BLaER1 (cell line): ENCODE measurements at regions not wholly inside any gene's neighbourhood (a gene's known extent, or its start where the extent isn't known, plus 50 kb on each side); places are given as distances from the start of the nearest gene placed in this dataset.

Source experiments
- H3K27ac ChIP-seq: shearing (Covaris generic); formaldehyde crosslinking; 2 replicates; pipeline ENCODE4 v1.8.1; 2022
- H3K27me3 ChIP-seq: shearing (Covaris generic); formaldehyde crosslinking; 2 replicates; pipeline ENCODE4 v1.8.1; 2022
- H3K36me3 ChIP-seq: shearing (Covaris generic); formaldehyde crosslinking; 2 replicates; pipeline ENCODE4 v1.8.1; 2022
- H3K4me1 ChIP-seq: shearing (Covaris generic); formaldehyde crosslinking; 2 replicates; pipeline ENCODE4 v1.8.1; 2022
- H3K4me2 ChIP-seq: shearing (Covaris generic); formaldehyde crosslinking; 2 replicates; pipeline ENCODE4 v1.8.1; 2022
- H3K4me3 ChIP-seq: shearing (Covaris generic); formaldehyde crosslinking; 2 replicates; pipeline ENCODE4 v1.8.1; 2022
- H3K9ac ChIP-seq: shearing (Covaris generic); formaldehyde crosslinking; 2 replicates; pipeline ENCODE4 v1.8.1; 2022
- H3K9me3 ChIP-seq: shearing (Covaris generic); formaldehyde crosslinking; 2 replicates; pipeline ENCODE4 v1.8.1; 2022
- H4K20me1 ChIP-seq: shearing (Covaris generic); formaldehyde crosslinking; 2 replicates; pipeline ENCODE4 v1.8.1; 2022
- Cebpa-rat ChIP-seq: shearing (Covaris generic); IDR thresholded peaks from 2 replicates; pipeline ENCODE4 v1.8.1; 2022

DNA sequence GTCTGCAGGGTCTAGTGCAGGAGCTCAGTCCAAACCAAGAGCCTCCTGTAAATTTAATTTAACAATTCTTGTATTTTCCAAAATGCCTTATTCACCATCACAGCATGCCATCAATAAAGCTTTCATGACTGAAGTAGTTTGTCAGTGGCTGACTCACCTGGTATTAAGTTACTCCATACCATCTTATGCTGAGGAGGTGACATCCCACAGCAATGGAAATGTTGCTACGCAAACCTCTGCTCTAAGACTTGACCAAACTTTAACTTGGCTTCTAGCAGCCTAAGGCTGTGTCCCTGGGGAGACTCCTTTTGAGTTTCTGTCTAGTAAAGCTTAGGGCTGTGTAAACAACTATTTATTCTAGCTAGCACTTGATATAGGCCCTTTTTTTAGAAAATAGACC lies 1231.3 kb upstream of the CDH18 start:
- H3K4me2 ChIP-seq: no peak overlapping the region
- TF ChIP-seq Cebpa-rat: no peak
- no peak overlapping the region for H3K4me3 ChIP-seq
- H3K4me1 ChIP-seq: peaks cover 8% of the 10 kb centered on the region; the same call in 1 of the 2 replicates
- no peak overlapping the region for H3K27ac ChIP-seq
- no peaks in the 10 kb centered on the region for H3K36me3 ChIP-seq
- no peaks in the 10 kb centered on the region for H3K27me3 ChIP-seq
- no peaks in the 10 kb centered on the region for H3K9me3 ChIP-seq
- H3K9ac ChIP-seq: no peak overlapping the region
- no peaks in the 10 kb centered on the region for H4K20me1 ChIP-seq

DNA sequence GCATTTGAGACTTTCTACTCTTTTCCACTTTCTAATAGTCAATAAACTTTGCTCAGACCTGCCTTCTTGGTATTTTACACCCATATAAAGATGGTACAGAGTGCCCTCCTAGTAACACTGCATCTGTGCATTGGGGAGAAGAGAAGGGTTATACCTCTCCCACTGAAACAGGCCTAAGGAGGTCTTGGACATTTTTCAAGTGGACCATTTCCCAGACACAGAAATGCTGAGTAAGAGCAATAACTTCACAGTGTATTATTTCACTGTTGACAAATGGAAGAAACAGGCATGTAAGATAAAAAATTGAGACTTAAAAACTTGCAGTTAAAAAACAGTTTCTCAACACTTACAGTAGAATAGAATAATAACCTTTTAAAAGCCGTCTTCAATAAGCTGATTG lies 1224.0 kb upstream of the CDH18 start:
- no peak overlapping the region for H3K9ac ChIP-seq
- H3K4me3 ChIP-seq: no peak overlapping the region
- H3K4me1 ChIP-seq: no peaks in the 10 kb centered on the region
- no peak for TF ChIP-seq Cebpa-rat
- H4K20me1 ChIP-seq: no peaks in the 10 kb centered on the region
- no peak overlapping the region for H3K4me2 ChIP-seq
- no peaks in the 10 kb centered on the region for H3K9me3 ChIP-seq
- no peaks in the 10 kb centered on the region for H3K27me3 ChIP-seq
- no peak overlapping the region for H3K27ac ChIP-seq
- H3K36me3 ChIP-seq: no peaks in the 10 kb centered on the region

DNA sequence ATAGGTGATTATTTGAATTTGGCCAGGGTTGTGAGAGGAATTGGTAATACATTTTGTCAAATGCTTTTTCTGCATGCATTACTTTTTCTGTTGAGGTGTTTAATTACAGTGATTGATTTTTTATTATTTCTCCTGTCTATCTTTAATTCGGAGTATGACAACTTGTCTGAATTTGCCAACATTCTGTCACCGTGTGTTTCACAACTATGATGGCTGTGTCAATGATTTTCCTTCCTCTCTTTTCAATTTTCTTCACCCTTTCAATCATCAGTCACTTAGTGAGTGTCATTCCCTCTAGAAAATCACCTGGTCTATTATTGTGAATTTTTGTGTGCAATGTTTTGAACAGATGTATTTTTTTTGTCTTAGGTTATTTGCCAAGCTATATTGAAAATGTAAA lies 1221.4 kb upstream of the CDH18 start:
- no peaks in the 10 kb centered on the region for H3K4me1 ChIP-seq
- H3K27me3 ChIP-seq: no peaks in the 10 kb centered on the region
- no peaks in the 10 kb centered on the region for H3K36me3 ChIP-seq
- H4K20me1 ChIP-seq: no peaks in the 10 kb centered on the region
- no peak overlapping the region for H3K27ac ChIP-seq
- no peak for TF ChIP-seq Cebpa-rat
- H3K4me2 ChIP-seq: no peak overlapping the region
- no peak overlapping the region for H3K4me3 ChIP-seq
- H3K9me3 ChIP-seq: no peaks in the 10 kb centered on the region
- no peak overlapping the region for H3K9ac ChIP-seq

DNA sequence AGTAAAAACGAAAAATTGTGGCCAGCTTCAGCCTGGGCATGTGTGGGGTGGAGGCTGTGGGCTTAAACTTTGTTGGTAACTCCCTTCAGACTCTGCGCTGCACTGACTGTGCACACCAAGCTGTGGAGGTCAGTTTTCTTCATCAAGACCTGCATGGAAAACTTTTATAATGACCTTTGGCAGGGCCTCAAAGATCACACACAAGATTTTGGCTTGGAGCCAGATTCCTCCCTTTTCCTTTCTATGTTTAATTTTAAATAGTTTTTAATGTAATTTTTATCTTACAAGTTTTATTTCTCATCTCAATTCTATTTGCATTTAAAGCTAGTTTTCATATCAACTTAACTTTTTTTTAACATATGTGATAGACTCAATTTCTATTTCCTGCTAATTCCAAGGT lies 1211.1 kb upstream of the CDH18 start:
- Histone ChIP-seq H3K4me2 (no peak overlapping the region), H3K27me3 (no peaks in the 10 kb centered on the region), H3K9ac (no peak overlapping the region), H3K9me3 (no peaks in the 10 kb centered on the region), H3K4me1 (no peaks in the 10 kb centered on the region), H3K36me3 (no peaks in the 10 kb centered on the region), H3K27ac (no peak overlapping the region), H4K20me1 (no peaks in the 10 kb centered on the region), H3K4me3 (no peak overlapping the region)
- TF ChIP-seq Cebpa-rat: no peak

DNA sequence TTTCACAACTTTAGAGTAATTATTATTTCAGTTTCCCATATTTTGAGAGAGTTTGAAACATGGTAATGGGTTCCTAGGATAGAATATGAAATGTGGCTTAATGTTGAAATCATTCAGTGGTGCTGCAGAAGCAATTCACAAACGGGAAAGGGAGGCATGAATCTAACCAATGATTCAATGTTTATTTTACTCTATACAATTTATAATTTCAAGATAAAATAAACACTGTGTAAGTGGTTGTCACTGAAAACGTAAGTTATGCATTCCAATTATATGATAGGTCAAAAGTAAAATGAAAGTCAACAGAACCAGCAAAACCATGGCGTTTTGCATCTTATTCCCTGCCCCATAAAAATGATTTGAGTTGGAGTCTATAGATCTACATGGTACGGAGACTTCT lies 1207.1 kb upstream of the CDH18 start:
- Histone ChIP-seq H3K9ac (no peak overlapping the region), H3K4me2 (no peak overlapping the region), H3K4me1 (no peaks in the 10 kb centered on the region), H4K20me1 (no peaks in the 10 kb centered on the region), H3K27ac (no peak overlapping the region), H3K4me3 (no peak overlapping the region), H3K36me3 (no peaks in the 10 kb centered on the region), H3K9me3 (no peaks in the 10 kb centered on the region), H3K27me3 (no peaks in the 10 kb centered on the region)
- TF ChIP-seq Cebpa-rat: no peak

DNA sequence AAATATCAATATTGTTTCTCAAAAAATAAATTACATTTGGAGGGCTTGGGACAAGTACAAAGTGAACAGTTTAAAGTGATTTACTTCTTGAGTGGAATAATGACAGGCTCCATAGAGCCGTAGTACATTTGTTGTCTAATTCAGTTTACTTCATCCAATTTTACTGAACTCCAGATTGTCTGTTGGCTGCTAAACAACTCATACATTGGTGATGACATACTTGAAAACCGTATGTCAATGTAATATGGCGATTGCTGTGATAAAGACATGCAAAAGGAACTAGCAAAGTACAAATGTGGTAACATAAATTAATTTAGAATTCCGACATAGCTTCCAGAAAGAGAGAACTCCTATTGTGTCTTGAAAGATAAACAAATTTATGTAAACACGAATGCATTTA lies 1197.5 kb upstream of the CDH18 start:
- H3K36me3 ChIP-seq: no peaks in the 10 kb centered on the region
- no peaks in the 10 kb centered on the region for H3K9me3 ChIP-seq
- H4K20me1 ChIP-seq: no peaks in the 10 kb centered on the region
- H3K4me2 ChIP-seq: no peak overlapping the region
- H3K4me1 ChIP-seq: no peaks in the 10 kb centered on the region
- H3K4me3 ChIP-seq: no peak overlapping the region
- no peak overlapping the region for H3K9ac ChIP-seq
- no peaks in the 10 kb centered on the region for H3K27me3 ChIP-seq
- H3K27ac ChIP-seq: no peak overlapping the region
- no peak for TF ChIP-seq Cebpa-rat

DNA sequence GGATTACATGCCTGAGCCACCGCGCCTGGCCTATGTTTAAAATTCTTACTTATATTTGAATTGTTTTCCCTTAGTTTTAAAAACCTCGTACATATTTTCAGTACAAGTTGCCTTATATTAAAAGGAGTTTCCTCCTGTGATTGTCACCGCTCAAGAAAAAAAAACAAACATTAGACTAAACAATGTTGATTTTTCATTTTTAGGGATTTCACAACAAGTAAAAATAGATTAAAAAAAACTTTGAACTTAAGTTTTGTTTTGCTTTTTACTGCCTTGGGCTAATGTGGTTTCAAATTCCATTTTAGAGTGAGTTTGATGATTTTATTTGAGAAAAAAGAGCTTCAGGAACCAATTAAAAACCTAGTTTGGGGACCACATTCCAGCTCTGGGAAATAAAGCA lies 1196.6 kb upstream of the CDH18 start:
- H3K27ac ChIP-seq: no peak overlapping the region
- no peak overlapping the region for H3K4me3 ChIP-seq
- no peaks in the 10 kb centered on the region for H4K20me1 ChIP-seq
- no peaks in the 10 kb centered on the region for H3K4me1 ChIP-seq
- TF ChIP-seq Cebpa-rat: no peak
- H3K9me3 ChIP-seq: no peaks in the 10 kb centered on the region
- no peaks in the 10 kb centered on the region for H3K27me3 ChIP-seq
- H3K9ac ChIP-seq: no peak overlapping the region
- no peak overlapping the region for H3K4me2 ChIP-seq
- no peaks in the 10 kb centered on the region for H3K36me3 ChIP-seq

DNA sequence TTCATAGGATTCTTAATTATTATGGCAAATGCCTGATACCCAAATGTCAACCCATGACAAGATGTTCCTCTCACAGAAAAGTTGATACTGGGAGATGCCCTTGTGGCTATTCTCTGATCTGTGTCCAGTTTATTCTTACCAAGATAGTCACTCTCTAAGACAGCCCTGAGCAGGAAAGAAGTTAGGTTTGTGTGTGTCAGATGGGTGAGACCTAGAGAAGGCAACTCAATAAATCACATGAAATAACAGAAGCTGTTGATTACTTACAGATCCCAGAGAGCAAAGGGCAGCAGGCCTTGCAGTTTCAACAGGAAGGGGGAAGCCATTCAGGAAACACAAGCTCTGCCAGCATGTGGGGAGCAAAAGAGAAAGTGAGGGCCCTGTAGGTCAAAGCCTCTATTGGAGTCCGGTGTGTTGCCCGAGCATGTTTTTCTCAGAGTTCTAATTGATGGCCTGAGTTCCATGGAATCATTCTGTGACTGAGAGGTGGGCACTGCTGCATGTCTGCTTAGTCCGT lies 1193.7 kb upstream of the CDH18 start:
- H3K9ac ChIP-seq: no peak overlapping the region
- no peak overlapping the region for H3K4me3 ChIP-seq
- no peaks in the 10 kb centered on the region for H3K36me3 ChIP-seq
- TF ChIP-seq Cebpa-rat: no peak
- H3K27me3 ChIP-seq: no peaks in the 10 kb centered on the region
- H4K20me1 ChIP-seq: no peaks in the 10 kb centered on the region
- no peak overlapping the region for H3K27ac ChIP-seq
- no peaks in the 10 kb centered on the region for H3K4me1 ChIP-seq
- no peaks in the 10 kb centered on the region for H3K9me3 ChIP-seq
- no peak overlapping the region for H3K4me2 ChIP-seq

DNA sequence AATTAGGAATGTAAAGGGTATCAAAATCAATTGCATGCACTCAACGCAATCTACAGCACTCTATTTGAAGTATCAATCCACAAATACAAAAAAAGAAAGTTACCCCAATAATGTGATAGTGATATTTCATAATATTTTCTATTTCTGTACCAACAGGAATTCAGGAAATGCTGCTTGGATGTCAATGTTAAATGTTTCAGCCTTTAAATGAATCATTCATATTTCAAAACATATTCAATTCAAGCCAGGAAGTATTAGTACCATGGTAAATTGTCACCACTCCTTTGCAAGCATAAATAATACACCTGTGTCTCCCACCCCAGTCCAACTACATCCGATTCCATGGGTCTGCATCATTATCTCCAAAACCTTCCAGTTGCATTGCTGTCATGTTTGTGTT lies 1185.5 kb upstream of the CDH18 start:
- no peak overlapping the region for H3K9ac ChIP-seq
- TF ChIP-seq Cebpa-rat: no peak
- no peaks in the 10 kb centered on the region for H3K36me3 ChIP-seq
- H3K9me3 ChIP-seq: no peaks in the 10 kb centered on the region
- no peak overlapping the region for H3K27ac ChIP-seq
- H3K27me3 ChIP-seq: no peaks in the 10 kb centered on the region
- no peaks in the 10 kb centered on the region for H4K20me1 ChIP-seq
- H3K4me3 ChIP-seq: no peak overlapping the region
- H3K4me1 ChIP-seq: no peaks in the 10 kb centered on the region
- no peak overlapping the region for H3K4me2 ChIP-seq

DNA sequence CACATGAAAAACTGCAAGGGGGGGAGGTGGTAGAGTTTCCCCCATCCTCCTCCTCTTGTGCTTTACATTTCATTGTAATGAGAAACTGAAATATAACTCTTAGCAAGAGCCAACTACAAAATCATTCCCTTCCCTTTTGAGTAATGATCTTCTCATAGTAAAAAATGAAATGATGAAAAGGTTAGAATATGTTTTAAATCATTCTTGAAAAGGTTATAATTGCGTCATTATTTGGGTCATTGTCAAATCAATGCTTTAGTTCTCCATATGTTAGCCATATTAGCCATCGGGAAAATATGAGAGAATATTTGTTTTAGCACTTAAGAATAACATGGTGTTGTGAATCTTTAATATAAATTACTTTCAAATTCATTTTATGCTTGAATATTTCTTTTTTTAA lies 1185.0 kb upstream of the CDH18 start:
- Histone ChIP-seq H3K27me3 (no peaks in the 10 kb centered on the region), H3K9me3 (no peaks in the 10 kb centered on the region), H3K9ac (no peak overlapping the region), H3K36me3 (no peaks in the 10 kb centered on the region), H4K20me1 (no peaks in the 10 kb centered on the region), H3K4me1 (no peaks in the 10 kb centered on the region), H3K4me2 (no peak overlapping the region), H3K27ac (no peak overlapping the region), H3K4me3 (no peak overlapping the region)
- TF ChIP-seq Cebpa-rat: no peak

DNA sequence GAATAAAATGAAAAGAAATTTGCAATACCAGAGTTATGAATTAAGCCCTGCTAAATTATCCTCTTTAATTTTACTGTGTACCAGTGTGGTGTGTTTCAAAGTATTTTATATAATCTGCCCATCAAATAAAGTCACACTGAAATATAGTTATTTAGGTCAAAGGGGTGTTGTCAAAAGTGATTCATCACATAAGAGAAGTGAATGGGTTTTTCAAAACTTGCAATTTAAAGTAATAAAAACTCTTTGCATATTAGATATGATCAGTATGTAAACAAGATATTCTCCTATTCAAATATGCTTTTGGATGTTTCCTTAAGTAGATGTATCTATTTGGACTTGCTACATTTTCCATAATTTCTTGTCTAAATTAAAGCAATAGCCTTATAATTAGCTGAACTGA lies 1183.0 kb upstream of the CDH18 start:
- Histone ChIP-seq H3K9me3 (no peaks in the 10 kb centered on the region), H3K27ac (no peak overlapping the region), H3K4me1 (no peaks in the 10 kb centered on the region), H3K9ac (no peak overlapping the region), H4K20me1 (no peaks in the 10 kb centered on the region), H3K4me2 (no peak overlapping the region), H3K4me3 (no peak overlapping the region), H3K36me3 (no peaks in the 10 kb centered on the region), H3K27me3 (no peaks in the 10 kb centered on the region)
- TF ChIP-seq Cebpa-rat: no peak
